PFSK-1 (cell line): ENCODE measurements at regions not wholly inside any gene's neighbourhood (a gene's known extent, or its start where the extent isn't known, plus 50 kb on each side); places are given as distances from the start of the nearest gene placed in this dataset.

Experiments used
- POLR2AphosphoS5 ChIP-seq: IDR thresholded peaks from 2 replicates; pipeline ENCODE4 v1.6.1; 2012; ENCODE audit warnings: low read depth, mild to moderate bottlenecking, control low read depth, low read length, moderate library complexity
- REST ChIP-seq, 2 experiments: IDR thresholded peaks; 2 replicates each; pipeline versions ENCODE4 v1.6.1 to v1.8.0; 2011 to 2012; ENCODE audit warnings: low read depth in 2 of 2, low read length in 2 of 2, control low read depth in 1 of 2, inconsistent platforms in 1 of 2, mild to moderate bottlenecking in 1 of 2, moderate library complexity in 1 of 2; ENCODE audit not compliant: insufficient read depth in 1 of 2
- SIN3A ChIP-seq: IDR thresholded peaks from 2 replicates; pipeline ENCODE4 v1.6.1; 2012; ENCODE audit warnings: mild to moderate bottlenecking, low read length, moderate library complexity, borderline replicate concordance; ENCODE audit not compliant: insufficient read depth
- TAF1 ChIP-seq: IDR thresholded peaks from 2 replicates; pipeline ENCODE4 v1.6.1; 2012; ENCODE audit warnings: low read length, control low read depth, borderline replicate concordance; ENCODE audit not compliant: insufficient read depth

- TF ChIP-seq REST (IDR thresholded peaks at IDR 0.05; ENCODE audit: insufficient read depth in 1 of 2, low read depth in 2 of 2, low read length in 2 of 2) (no peak), POLR2AphosphoS5 (no peak), TAF1 (no peak), SIN3A (no peak)
These were observed 233.5 kb upstream of the SGK1 start for GRCh38 chr6:134551245-134551960.
